HG03196 (cell line): ENCODE measurements at regions not wholly inside any gene's neighbourhood (a gene's known extent, or its start where the extent isn't known, plus 50 kb on each side); places are given as distances from the start of the nearest gene placed in this dataset.

Source experiments
- ATAC-seq: cut with Tn5 transposase; IDR thresholded peaks from one replicate; pipeline ENCODE4 v1.9.1; 2021; ENCODE audit not compliant: unreplicated experiment

- ATAC-seq, result no peak
Observed at GRCh38 chr12:28876196-28876798, 272.8 kb upstream of the FAR2 start.

DNA sequence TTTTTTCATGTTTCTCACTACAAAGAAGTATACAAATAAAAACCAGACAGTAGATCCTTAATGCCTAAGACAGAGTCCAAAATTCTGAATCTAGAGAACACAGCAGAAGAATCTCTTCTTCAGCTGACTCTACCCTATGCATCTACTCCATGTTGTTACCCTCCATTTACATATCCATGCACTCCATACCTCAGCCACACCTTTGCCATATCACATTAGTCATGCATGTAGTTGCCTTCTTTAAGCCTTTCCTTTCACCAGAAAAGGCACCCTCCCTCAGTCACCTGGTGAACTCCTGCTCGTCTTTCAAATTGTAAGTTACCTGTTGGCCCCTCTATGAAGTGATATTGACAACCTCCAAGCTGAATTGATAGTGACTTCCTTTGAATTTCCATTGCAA, 271.2 kb upstream of the FAR2 start:
- no peak for ATAC-seq

DNA sequence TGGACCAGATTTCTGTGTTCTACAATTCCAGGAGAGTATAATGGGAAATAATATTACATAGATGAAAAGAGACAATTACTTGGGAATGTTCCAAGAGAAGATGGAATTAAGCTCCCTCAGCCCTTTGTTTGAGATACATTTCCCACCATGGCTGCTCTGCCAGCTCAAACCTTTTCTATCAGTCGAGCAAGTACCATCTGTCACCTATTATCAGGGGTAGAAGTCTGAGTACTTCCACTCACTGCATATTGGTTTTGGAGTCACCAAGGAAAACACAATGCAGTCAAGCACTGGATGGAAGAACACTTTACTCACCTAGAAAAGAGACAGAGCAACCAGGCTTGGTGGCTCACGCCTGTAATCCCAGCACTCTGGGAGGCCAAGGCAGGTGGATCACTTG, 270.4 kb upstream of the FAR2 start:
- ATAC-seq, result no peak

DNA sequence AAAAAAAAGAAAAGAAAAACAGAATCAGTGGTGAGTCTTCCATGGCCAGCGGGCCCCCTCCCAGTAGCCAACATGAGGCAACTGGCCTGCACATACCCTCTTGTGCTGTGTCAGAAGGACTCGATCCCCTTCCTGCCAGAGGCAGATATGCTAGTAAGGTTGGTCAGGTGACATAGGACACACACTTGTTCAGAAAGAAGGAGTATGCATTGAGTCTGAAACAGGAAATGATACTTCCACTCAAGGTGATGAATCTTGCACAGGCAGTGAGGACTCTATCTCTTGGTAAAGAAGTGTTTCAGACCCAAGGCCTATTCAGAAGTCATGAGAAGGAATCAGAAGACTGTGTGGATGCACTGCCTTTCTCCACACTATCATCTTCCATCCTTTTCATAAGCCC, 269.7 kb upstream of the FAR2 start:
- ATAC-seq, result no peak

- no peak for ATAC-seq
Observed at GRCh38 chr12:28882444-28882843, 266.6 kb upstream of the FAR2 start.

DNA sequence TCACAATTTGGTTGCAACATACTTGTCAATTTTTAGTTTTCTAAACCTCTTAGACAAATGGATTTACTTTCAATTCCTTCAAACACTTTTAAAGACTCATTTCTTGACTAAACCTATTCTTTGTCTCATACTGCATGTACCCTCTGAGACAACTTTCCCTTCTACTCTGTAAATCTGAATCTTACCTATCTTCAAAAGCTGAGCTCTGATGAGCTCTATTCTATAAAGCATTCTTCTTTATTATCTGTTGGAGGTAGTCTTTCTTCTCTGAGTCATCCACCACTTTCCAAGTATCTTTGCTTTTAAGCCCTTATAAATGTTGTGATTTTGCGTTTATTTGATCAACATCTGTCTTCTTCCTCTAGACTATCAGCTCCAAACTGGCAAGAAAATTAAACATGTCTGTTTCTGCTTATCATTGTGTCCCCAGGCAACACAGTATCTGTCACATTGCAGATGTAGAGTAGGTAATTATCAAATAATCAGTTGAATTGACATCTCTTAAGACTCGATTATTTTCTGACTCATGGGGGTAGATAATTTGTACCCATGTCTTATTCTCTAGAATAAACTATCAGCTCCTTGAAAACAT, 265.6 kb upstream of the FAR2 start:
- no peak for ATAC-seq

- no peak for ATAC-seq
Observed at GRCh38 chr12:28884904-28885679, 264.0 kb upstream of the FAR2 start.

DNA sequence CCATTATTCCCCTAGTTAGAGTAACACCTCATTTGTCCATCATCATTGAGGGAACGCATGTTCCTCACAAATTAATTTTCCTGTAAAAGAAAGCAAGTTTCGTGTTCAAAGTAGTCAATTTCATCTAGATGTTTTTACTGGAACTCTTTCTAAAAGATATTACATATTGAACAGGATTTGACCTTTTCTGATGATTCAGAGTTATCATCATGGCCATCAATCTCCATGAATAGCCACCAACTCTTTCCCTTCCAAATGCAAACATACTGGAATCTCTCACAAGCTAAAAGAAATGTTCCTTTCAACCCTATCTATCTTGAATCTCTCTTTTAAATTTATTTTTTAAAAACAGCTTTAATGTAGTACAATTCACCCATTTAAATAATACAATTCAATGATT, 263.1 kb upstream of the FAR2 start:
- no peak for ATAC-seq

DNA sequence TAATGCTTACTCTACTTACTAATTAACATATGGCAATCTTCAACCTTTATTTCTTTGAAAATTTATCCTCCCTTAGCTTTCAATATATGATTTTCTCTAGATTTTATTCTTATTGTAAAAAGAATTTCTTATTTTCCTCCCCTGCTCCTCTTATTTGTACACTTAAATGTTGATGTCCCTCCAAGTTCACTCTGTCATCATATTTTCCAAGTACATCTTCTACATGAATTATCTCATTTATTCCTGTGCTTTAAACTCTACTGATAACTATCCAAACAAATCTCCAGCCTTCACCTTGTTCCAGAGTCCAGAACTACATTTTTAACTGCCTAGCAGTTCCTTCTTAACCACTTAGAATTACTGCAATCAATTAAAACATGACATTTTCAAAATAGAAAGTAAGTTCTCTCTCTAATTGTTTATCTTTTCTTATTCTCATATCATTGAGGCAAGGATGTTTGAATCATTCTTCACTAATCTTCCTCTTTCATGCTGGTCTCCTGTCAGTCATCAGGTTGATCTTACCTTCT, 261.6 kb upstream of the FAR2 start:
- no peak for ATAC-seq

DNA sequence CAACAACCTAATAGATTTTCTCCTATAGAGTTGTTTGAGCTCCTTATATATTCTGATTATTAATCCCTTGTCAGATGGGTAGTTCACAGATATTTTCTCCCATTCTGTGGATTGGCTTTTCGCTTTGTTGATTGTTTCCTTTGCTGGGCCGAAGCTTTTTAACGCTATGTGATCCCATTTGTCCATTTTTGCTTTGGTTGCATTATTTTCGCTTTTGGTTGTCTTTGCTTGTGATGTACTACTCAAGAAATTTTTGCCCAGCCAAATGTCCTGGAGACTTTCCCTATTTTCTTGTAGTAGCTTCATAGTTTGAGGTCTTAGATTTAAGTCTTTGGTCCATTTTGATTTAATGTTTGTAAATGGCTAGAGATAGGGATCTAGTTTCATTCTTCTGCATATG, 258.4 kb upstream of the FAR2 start:
- no peak for ATAC-seq

DNA sequence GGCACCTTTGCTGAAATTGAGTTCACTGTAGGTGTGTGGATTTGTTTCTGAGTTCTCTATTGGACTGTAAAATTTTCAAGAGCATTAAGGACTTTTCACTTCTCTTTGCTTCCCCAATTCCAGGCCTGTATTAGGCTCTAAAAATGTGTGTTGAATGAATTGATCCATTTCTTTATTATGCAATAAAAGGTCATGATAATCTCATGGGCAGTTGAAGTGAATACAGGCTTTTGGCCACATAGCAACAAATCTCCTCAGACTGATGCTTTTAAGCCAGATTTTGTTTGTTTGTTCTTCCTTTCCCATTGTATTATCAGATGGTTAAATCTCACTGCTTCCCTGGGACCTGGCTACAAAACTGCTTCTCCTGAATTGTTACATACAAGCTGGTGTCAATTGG, 258.0 kb upstream of the FAR2 start:
- no peak for ATAC-seq

GRCh38 chr12:28893365-28893764, 255.7 kb upstream of the FAR2 start:
- no peak for ATAC-seq

GRCh38 chr12:28893856-28894255, 255.2 kb upstream of the FAR2 start:
- no peak for ATAC-seq

GRCh38 chr12:28896421-28896820, 252.7 kb upstream of the FAR2 start:
- ATAC-seq, result no peak

GRCh38 chr12:28898038-28898437, 251.0 kb upstream of the FAR2 start:
- ATAC-seq, result no peak

DNA sequence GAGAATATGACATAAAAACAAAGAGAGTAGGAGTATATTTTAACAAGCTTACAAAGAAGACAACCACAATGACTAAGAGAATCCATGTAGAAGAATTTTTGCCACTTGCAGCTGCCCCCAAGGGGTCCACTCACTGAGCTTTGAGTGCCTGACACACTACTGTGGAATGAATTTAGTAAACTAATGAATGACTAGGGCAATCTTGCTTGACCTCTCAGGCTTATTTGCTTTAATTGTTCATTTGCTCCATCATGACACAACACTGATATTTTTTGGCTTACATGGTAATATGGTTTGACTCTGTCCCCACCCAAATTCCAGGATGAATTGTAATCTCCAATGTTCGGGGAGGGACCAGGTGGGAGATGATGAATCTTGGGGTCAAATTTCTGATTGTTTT, 249.1 kb upstream of the FAR2 start:
- ATAC-seq, result no peak

GRCh38 chr12:28905220-28905955, 243.7 kb upstream of the FAR2 start:
- ATAC-seq, result no peak

- no peak for ATAC-seq
Observed at GRCh38 chr12:28908646-28909045, 240.4 kb upstream of the FAR2 start.

DNA sequence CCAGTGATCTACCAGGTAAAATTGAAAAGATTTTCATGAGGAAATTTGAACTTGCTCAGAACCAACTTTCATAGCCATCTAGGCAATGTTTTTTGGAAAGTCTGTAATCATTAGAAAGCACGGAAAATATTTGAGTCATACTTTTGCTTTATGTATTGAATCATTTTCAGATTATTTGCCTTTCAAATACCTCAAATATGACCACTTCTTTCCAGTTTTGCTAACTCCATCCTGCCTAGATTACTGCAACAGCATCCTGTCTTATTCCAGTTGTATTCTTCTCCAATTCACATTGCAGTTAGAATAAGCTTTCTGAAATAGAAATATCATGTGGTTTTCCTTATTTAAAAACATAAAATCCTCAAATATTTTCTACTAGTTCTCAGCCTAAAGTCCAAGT, 239.8 kb upstream of the FAR2 start:
- ATAC-seq, result no peak

- ATAC-seq, result no peak
Observed at GRCh38 chr12:28925719-28926376, 223.2 kb upstream of the FAR2 start.

DNA sequence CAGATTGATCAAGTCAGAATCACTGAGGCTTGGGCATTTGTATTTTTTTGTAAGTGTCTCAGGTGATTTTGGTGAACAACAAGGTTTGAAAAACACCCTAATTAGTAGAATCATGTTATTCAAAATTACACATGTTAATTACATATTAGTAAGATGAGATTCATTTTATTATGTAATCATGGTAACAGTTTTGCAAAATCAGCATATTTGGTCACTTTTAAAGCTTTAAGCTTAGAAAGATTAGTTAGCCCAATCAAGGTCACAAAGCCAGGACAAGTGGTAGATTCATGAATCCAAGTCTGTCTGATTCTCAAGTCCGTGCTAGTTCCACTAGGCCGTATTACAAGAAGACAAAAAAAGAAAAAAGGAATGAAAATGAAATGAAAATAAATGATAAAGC, 218.4 kb upstream of the FAR2 start:
- no peak for ATAC-seq
